ENCODE measurements at regions not wholly inside any gene's neighbourhood (a gene's known extent, or its start where the extent isn't known, plus 50 kb on each side); places are given as distances from the start of the nearest gene placed in this dataset.

GRCh38 chr6:1257778-1258177, 54.1 kb upstream of the FOXQ1 start:
- no peak for DNase-seq (ENCODE audit: low read depth, low spot score)

- DNase-seq (ENCODE audit: low read depth, low spot score): no peak
Observed at GRCh38 chr6:1256435-1257008, 55.4 kb upstream of the FOXQ1 start.

GRCh38 chr6:1255636-1256365, 56.1 kb upstream of the FOXQ1 start:
- no peak for DNase-seq (ENCODE audit: low read depth, low spot score)

- DNase-seq (ENCODE audit: low read depth, low spot score): no peak
Observed at GRCh38 chr6:1254326-1254725, 57.6 kb upstream of the FOXQ1 start.

- DNase-seq (ENCODE audit: low read depth, low spot score): no peak
Observed at GRCh38 chr6:1253816-1254215, 58.1 kb upstream of the FOXQ1 start.

- DNase-seq (ENCODE audit: low read depth, low spot score): no peak
Observed at GRCh38 chr6:1251198-1252155, 60.4 kb upstream of the FOXQ1 start.

- DNase-seq (ENCODE audit: low read depth, low spot score): no peak
Observed at GRCh38 chr6:1250489-1251197, 61.3 kb upstream of the FOXQ1 start.

GRCh38 chr6:1247894-1248293, 64.0 kb upstream of the FOXQ1 start:
- DNase-seq (ENCODE audit: low read depth, low spot score): no peak

- no peak for DNase-seq (ENCODE audit: low read depth, low spot score)
Observed at GRCh38 chr6:1247056-1247455, 64.8 kb upstream of the FOXQ1 start.

GRCh38 chr6:1244941-1245340, 67.0 kb upstream of the FOXQ1 start:
- no peak for DNase-seq (ENCODE audit: low read depth, low spot score)

GRCh38 chr6:1244278-1244677, 67.6 kb upstream of the FOXQ1 start:
- DNase-seq (ENCODE audit: low read depth, low spot score): no peak

- peak; percentile 20 for DNase-seq (ENCODE audit: low read depth, low spot score)
Observed at GRCh38 chr6:1242446-1242845, 69.5 kb upstream of the FOXQ1 start.

- no peak for DNase-seq (ENCODE audit: low read depth, low spot score)
Observed at GRCh38 chr6:1242021-1242420, 69.9 kb upstream of the FOXQ1 start.

- no peak for DNase-seq (ENCODE audit: low read depth, low spot score)
Observed at GRCh38 chr6:1240766-1241318, 71.1 kb upstream of the FOXQ1 start.

GRCh38 chr6:1239805-1240204, 72.1 kb upstream of the FOXQ1 start:
- no peak for DNase-seq (ENCODE audit: low read depth, low spot score)

- no peak for DNase-seq (ENCODE audit: low read depth, low spot score)
Observed at GRCh38 chr6:1238040-1238439, 73.9 kb upstream of the FOXQ1 start.

GRCh38 chr6:1237636-1238035, 74.3 kb upstream of the FOXQ1 start:
- no peak for DNase-seq (ENCODE audit: low read depth, low spot score)

- DNase-seq (ENCODE audit: low read depth, low spot score): no peak
Observed at GRCh38 chr6:1235825-1236224, 76.1 kb upstream of the FOXQ1 start.

- DNase-seq (ENCODE audit: low read depth, low spot score): no peak
Observed at GRCh38 chr6:1233924-1234323, 78.0 kb upstream of the FOXQ1 start.

- no peak for DNase-seq (ENCODE audit: low read depth, low spot score)
Observed at GRCh38 chr6:1232578-1232977, 79.3 kb upstream of the FOXQ1 start.

GRCh38 chr6:1231941-1232340, 80.0 kb upstream of the FOXQ1 start:
- no peak for DNase-seq (ENCODE audit: low read depth, low spot score)
